ENCODE measurements at regions not wholly inside any gene's neighbourhood (a gene's known extent, or its start where the extent isn't known, plus 50 kb on each side); places are given as distances from the start of the nearest gene placed in this dataset.

DNA sequence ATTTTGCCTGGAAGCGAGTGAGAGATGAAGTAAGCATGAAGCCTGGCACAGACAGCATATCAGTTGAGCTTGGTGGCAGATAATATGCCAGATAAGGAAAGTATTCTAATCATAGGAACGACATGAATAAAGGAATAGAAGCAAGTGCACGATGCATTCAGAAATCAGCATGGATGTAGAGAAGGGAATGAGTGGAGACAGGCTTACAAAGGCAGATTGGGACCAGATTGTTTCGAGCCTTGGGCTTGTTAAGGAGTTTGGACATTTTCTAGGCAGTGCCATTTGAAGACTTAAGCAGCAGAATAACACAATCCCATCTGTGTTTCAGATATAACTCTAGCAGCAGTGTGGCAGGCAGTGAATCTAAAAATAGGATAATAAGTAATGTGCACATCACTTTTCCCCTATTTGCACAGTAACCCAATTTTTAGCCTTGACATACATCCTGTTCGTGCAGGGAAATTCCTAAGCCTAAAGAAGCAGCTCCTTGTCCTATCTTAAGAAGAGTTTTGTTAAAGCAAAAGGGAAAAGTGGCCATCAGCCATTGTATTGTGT lies 450.2 kb downstream of the PLCL1 start:
- Histone ChIP-seq H3F3A (ENCODE audit: insufficient read depth, low read length) (no peaks in the 10 kb centered on the region), H3K79me2 (ENCODE audit: low read length) (no peaks in the 10 kb centered on the region), H3K27ac (ENCODE audit: low read length) (no peak overlapping the region), H3K27me3 (replicated peaks; ENCODE audit: insufficient read depth, low read length) (no peaks in the 10 kb centered on the region), H3K4me1 (ENCODE audit: low read length) (no peaks in the 10 kb centered on the region), H3K9ac (ENCODE audit: low read length) (no peak overlapping the region), H3K4me2 (ENCODE audit: low read depth, low read length) (no peak overlapping the region), H3K36me3 (replicated peaks; ENCODE audit: insufficient read depth, low read length) (no peaks in the 10 kb centered on the region), H4K20me1 (ENCODE audit: insufficient read depth, low read length) (no peaks in the 10 kb centered on the region), H3K4me3 (ENCODE audit: low read length) (no peak overlapping the region), H3K9me3 (replicated peaks; ENCODE audit: insufficient read depth, low read length) (no peaks in the 10 kb centered on the region), H2AFZ (ENCODE audit: low read length) (no peak overlapping the region), H3K9me2 (replicated peaks; ENCODE audit: insufficient read depth, low read length) (no peaks in the 10 kb centered on the region)
- DNase-seq = no peak
- TF ChIP-seq EZH2phosphoT487 (IDR thresholded peaks at IDR 0.05; ENCODE audit: low read length) (no peak), EZH2 (optimal IDR thresholded peaks at IDR 0.05; ENCODE audit: low read depth, low read length) (no peak)
- TF ChIP-seq, protein P1, sequence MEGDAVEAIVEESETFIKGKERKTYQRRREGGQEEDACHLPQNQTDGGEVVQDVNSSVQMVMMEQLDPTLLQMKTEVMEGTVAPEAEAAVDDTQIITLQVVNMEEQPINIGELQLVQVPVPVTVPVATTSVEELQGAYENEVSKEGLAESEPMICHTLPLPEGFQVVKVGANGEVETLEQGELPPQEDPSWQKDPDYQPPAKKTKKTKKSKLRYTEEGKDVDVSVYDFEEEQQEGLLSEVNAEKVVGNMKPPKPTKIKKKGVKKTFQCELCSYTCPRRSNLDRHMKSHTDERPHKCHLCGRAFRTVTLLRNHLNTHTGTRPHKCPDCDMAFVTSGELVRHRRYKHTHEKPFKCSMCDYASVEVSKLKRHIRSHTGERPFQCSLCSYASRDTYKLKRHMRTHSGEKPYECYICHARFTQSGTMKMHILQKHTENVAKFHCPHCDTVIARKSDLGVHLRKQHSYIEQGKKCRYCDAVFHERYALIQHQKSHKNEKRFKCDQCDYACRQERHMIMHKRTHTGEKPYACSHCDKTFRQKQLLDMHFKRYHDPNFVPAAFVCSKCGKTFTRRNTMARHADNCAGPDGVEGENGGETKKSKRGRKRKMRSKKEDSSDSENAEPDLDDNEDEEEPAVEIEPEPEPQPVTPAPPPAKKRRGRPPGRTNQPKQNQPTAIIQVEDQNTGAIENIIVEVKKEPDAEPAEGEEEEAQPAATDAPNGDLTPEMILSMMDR (IDR thresholded peaks at IDR 0.05; ENCODE audit: low read length) = no peak

DNA sequence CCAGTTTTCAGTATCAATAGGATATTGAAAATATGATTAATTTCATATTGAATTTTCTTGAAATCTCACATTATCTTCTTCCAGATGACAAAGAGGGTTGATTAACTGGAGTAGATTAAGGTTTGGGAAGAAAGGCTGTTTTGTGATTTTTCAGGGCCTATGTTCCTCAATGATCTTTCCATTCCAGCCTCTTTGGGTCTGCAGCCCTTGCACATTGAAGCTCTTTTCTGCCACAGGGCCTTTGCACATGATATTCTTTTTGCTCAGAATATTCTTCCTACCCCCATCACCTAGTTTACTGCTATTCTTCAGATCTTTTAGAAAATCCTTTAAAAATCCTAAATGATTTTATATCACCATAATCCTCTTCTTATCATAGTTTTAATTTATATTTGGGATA lies 449.6 kb downstream of the PLCL1 start:
- Histone ChIP-seq H4K20me1 (ENCODE audit: insufficient read depth, low read length) (no peaks in the 10 kb centered on the region), H3K9me2 (replicated peaks; ENCODE audit: insufficient read depth, low read length) (no peaks in the 10 kb centered on the region), H3K9ac (ENCODE audit: low read length) (no peak overlapping the region), H3F3A (ENCODE audit: insufficient read depth, low read length) (no peaks in the 10 kb centered on the region), H2AFZ (ENCODE audit: low read length) (no peak overlapping the region), H3K27me3 (replicated peaks; ENCODE audit: insufficient read depth, low read length) (no peaks in the 10 kb centered on the region), H3K27ac (ENCODE audit: low read length) (no peak overlapping the region), H3K79me2 (ENCODE audit: low read length) (no peaks in the 10 kb centered on the region), H3K4me2 (ENCODE audit: low read depth, low read length) (no peak overlapping the region), H3K36me3 (replicated peaks; ENCODE audit: insufficient read depth, low read length) (no peaks in the 10 kb centered on the region), H3K9me3 (replicated peaks; ENCODE audit: insufficient read depth, low read length) (no peaks in the 10 kb centered on the region), H3K4me3 (ENCODE audit: low read length) (no peak overlapping the region), H3K4me1 (ENCODE audit: low read length) (no peaks in the 10 kb centered on the region)
- no peak for DNase-seq
- TF ChIP-seq, protein P1 (IDR thresholded peaks at IDR 0.05; ENCODE audit: low read length) = no peak
- no peak for TF ChIP-seq EZH2 (optimal IDR thresholded peaks at IDR 0.05; ENCODE audit: low read depth, low read length)
- TF ChIP-seq EZH2phosphoT487 (IDR thresholded peaks at IDR 0.05; ENCODE audit: low read length) = no peak

DNA sequence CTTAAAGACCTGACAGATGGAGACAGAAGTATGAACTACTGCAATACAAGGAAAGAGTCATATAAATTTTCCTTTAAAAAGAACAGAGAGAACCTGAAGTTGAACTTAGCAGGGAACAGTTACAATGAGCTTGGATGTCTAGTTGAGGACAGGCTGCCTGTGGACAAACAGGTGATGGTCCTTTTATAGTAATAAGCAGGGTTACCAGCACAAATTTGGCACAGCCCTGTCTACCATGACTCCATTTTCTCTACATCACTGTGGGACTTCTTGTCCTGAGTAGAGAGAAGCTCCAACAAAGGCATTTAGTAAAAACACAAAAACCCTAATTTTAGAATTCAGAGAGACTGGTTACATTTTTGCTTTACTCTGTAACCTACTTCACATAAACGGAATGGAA lies 448.1 kb downstream of the PLCL1 start:
- Histone ChIP-seq H4K20me1 (ENCODE audit: insufficient read depth, low read length) (no peaks in the 10 kb centered on the region), H3F3A (ENCODE audit: insufficient read depth, low read length) (no peaks in the 10 kb centered on the region), H3K4me3 (ENCODE audit: low read length) (no peak overlapping the region), H3K4me1 (ENCODE audit: low read length) (no peaks in the 10 kb centered on the region), H3K9ac (ENCODE audit: low read length) (no peak overlapping the region), H3K27me3 (replicated peaks; ENCODE audit: insufficient read depth, low read length) (no peaks in the 10 kb centered on the region), H3K36me3 (replicated peaks; ENCODE audit: insufficient read depth, low read length) (no peaks in the 10 kb centered on the region), H3K4me2 (ENCODE audit: low read depth, low read length) (no peak overlapping the region), H3K27ac (ENCODE audit: low read length) (no peak overlapping the region), H3K79me2 (ENCODE audit: low read length) (no peaks in the 10 kb centered on the region), H2AFZ (ENCODE audit: low read length) (no peak overlapping the region), H3K9me2 (replicated peaks; ENCODE audit: insufficient read depth, low read length) (no peaks in the 10 kb centered on the region), H3K9me3 (replicated peaks; ENCODE audit: insufficient read depth, low read length) (no peaks in the 10 kb centered on the region)
- no peak for TF ChIP-seq EZH2 (optimal IDR thresholded peaks at IDR 0.05; ENCODE audit: low read depth, low read length)
- no peak for DNase-seq

DNA sequence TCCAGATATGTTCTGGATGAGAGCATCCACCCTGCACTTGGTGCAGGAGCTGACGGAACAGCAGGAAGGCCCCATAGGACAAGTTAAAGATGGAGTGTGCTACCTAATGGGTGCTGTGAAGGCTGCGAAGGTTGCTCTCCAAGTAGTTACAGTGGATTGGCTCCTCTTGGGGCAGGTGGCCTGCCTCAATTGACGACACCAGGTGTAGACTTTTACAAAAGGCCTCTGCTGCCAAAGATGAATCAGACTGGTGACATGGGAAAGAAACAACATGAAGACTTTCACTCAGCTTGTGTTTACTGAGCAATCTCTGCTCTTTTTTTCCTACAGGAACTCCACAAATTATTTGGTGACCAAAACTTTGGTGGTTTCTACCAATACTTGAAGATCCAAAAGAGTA lies 437.7 kb downstream of the PLCL1 start:
- Histone ChIP-seq H3K4me2 (ENCODE audit: low read depth, low read length) (no peak overlapping the region), H3K9ac (ENCODE audit: low read length) (no peak overlapping the region), H3K79me2 (ENCODE audit: low read length) (no peaks in the 10 kb centered on the region), H3K9me2 (replicated peaks; ENCODE audit: insufficient read depth, low read length) (no peaks in the 10 kb centered on the region), H3K27ac (ENCODE audit: low read length) (no peak overlapping the region), H3K36me3 (replicated peaks; ENCODE audit: insufficient read depth, low read length) (no peaks in the 10 kb centered on the region), H3K9me3 (replicated peaks; ENCODE audit: insufficient read depth, low read length) (no peaks in the 10 kb centered on the region), H3K27me3 (replicated peaks; ENCODE audit: insufficient read depth, low read length) (no peaks in the 10 kb centered on the region), H3K4me1 (ENCODE audit: low read length) (no peaks in the 10 kb centered on the region), H4K20me1 (ENCODE audit: insufficient read depth, low read length) (no peaks in the 10 kb centered on the region), H3F3A (ENCODE audit: insufficient read depth, low read length) (no peaks in the 10 kb centered on the region), H2AFZ (ENCODE audit: low read length) (no peak overlapping the region), H3K4me3 (ENCODE audit: low read length) (no peak overlapping the region)
- no peak for TF ChIP-seq EZH2phosphoT487 (IDR thresholded peaks at IDR 0.05; ENCODE audit: low read length)
- TF ChIP-seq, protein P1 (IDR thresholded peaks at IDR 0.05; ENCODE audit: low read length) = no peak
- TF ChIP-seq EZH2 (optimal IDR thresholded peaks at IDR 0.05; ENCODE audit: low read depth, low read length) = no peak
- no peak for DNase-seq
